KMS-11 (cell line): ENCODE measurements at regions not wholly inside any gene's neighbourhood (a gene's known extent, or its start where the extent isn't known, plus 50 kb on each side); places are given as distances from the start of the nearest gene placed in this dataset.

Experiments
- H2AFZ ChIP-seq: fragments of 200-600 bp; sonication (generic); 2 replicates; pipeline ENCODE4 v1.6.1; 2016; ENCODE audit warnings: antibody characterized with exemption, mixed run types, low read depth
- H3K27ac ChIP-seq: fragments of 200-600 bp; sonication (generic); 2 replicates; pipeline ENCODE4 v1.6.1; 2016; ENCODE audit warnings: mild to moderate bottlenecking, mixed run types
- H3K27me3 ChIP-seq: fragments of 200-600 bp; sonication (generic); 2 replicates; pipeline ENCODE4 v1.6.1; 2017; ENCODE audit warnings: mild to moderate bottlenecking, low read depth, mixed run types, moderate library complexity; ENCODE audit not compliant: insufficient read depth
- H3K36me3 ChIP-seq: fragments of 200-600 bp; sonication (generic); 2 replicates; pipeline ENCODE4 v1.6.1; 2017; ENCODE audit warnings: mild to moderate bottlenecking, mixed run types; ENCODE audit not compliant: insufficient read depth
- H3K4me1 ChIP-seq: fragments of 200-600 bp; sonication (generic); 2 replicates; pipeline ENCODE4 v1.6.1; 2016; ENCODE audit warnings: mild to moderate bottlenecking, low read depth, mixed run types; ENCODE audit not compliant: poor library complexity, severe bottlenecking
- H3K4me2 ChIP-seq: fragments of 200-600 bp; sonication (generic); 2 replicates; pipeline ENCODE4 v1.7.0; 2016; ENCODE audit warnings: mild to moderate bottlenecking, mixed run types
- H3K4me3 ChIP-seq: fragments of 200-600 bp; sonication (generic); IDR thresholded peaks from 2 replicates; pipeline ENCODE4 v1.6.1; 2017; ENCODE audit warnings: low read depth, low read length, mixed read lengths; ENCODE audit not compliant: insufficient read depth
- H3K79me2 ChIP-seq: fragments of 200-600 bp; sonication (generic); 2 replicates; pipeline ENCODE4 v1.6.1; 2016; ENCODE audit warnings: low read depth, mixed run types; ENCODE audit not compliant: insufficient read depth
- H3K9ac ChIP-seq: fragments of 200-600 bp; sonication (generic); 2 replicates; pipeline ENCODE4 v1.6.1; 2016; ENCODE audit warnings: mild to moderate bottlenecking, mixed run types
- H4K20me1 ChIP-seq: fragments of 200-600 bp; sonication (generic); 2 replicates; pipeline ENCODE4 v1.6.1; 2016; ENCODE audit warnings: mild to moderate bottlenecking, mixed run types; ENCODE audit not compliant: insufficient read depth
- CTCF ChIP-seq: fragments of 200-600 bp; sonication (generic); conservative IDR thresholded peaks from 2 replicates; pipeline ENCODE4 v1.6.1; 2017; ENCODE audit warnings: low read depth, mild to moderate bottlenecking, antibody characterized with exemption, low read length, moderate library complexity, mixed read lengths

GRCh38 chr15:62296756-62297507, 131.8 kb upstream of the C2CD4B start:
- Histone ChIP-seq H3K4me1 (no peaks in the 10 kb centered on the region), H3K27me3 (no peaks in the 10 kb centered on the region), H3K4me3 (no peak overlapping the region), H3K27ac (no peak overlapping the region), H4K20me1 (no peaks in the 10 kb centered on the region), H3K79me2 (no peaks in the 10 kb centered on the region), H2AFZ (no peak overlapping the region), H3K9ac (no peak overlapping the region), H3K36me3 (no peaks in the 10 kb centered on the region), H3K4me2 (no peak overlapping the region)
- TF ChIP-seq CTCF = no peak

GRCh38 chr15:62297522-62297921, 132.4 kb upstream of the C2CD4B start:
- H2AFZ ChIP-seq = no peak overlapping the region
- H3K4me3 ChIP-seq = no peak overlapping the region
- no peak overlapping the region for H3K4me2 ChIP-seq
- no peak overlapping the region for H3K27ac ChIP-seq
- H3K4me1 ChIP-seq = no peaks in the 10 kb centered on the region
- no peak for TF ChIP-seq CTCF
- no peaks in the 10 kb centered on the region for H4K20me1 ChIP-seq
- H3K27me3 ChIP-seq = no peaks in the 10 kb centered on the region
- H3K79me2 ChIP-seq = no peaks in the 10 kb centered on the region
- no peak overlapping the region for H3K9ac ChIP-seq
- no peaks in the 10 kb centered on the region for H3K36me3 ChIP-seq

- Histone ChIP-seq H3K9ac (no peak overlapping the region), H3K4me1 (no peaks in the 10 kb centered on the region), H3K27me3 (no peaks in the 10 kb centered on the region), H3K79me2 (no peaks in the 10 kb centered on the region), H3K4me2 (no peak overlapping the region), H3K4me3 (no peak overlapping the region), H4K20me1 (no peaks in the 10 kb centered on the region), H2AFZ (no peak overlapping the region), H3K27ac (no peak overlapping the region), H3K36me3 (no peaks in the 10 kb centered on the region)
- TF ChIP-seq CTCF = no peak
Observed at GRCh38 chr15:62297933-62298332, 132.8 kb upstream of the C2CD4B start.

GRCh38 chr15:62298811-62299210, 133.7 kb upstream of the C2CD4B start:
- no peak for TF ChIP-seq CTCF
- Histone ChIP-seq H3K4me3 (no peak overlapping the region), H3K9ac (no peak overlapping the region)

More at GRCh38 chr15:62298811-62299210, 133.7 kb upstream of the C2CD4B start:
- H3K36me3 ChIP-seq = no peaks in the 10 kb centered on the region
- no peaks in the 10 kb centered on the region for H4K20me1 ChIP-seq
- no peak overlapping the region for H3K27ac ChIP-seq
- H3K4me1 ChIP-seq = no peaks in the 10 kb centered on the region
- H2AFZ ChIP-seq = no peak overlapping the region
- H3K79me2 ChIP-seq = no peaks in the 10 kb centered on the region
- no peaks in the 10 kb centered on the region for H3K27me3 ChIP-seq
- no peak overlapping the region for H3K4me2 ChIP-seq
